Colonic mucosa (tissue), 4 donors: ENCODE measurements at regions not wholly inside any gene's neighbourhood (a gene's known extent, or its start where the extent isn't known, plus 50 kb on each side); places are given as distances from the start of the nearest gene placed in this dataset.

ENCODE experiments used
- DNase-seq: peaks from one replicate; pipeline ENCODE4 v3.0.0-alpha.2; 2020
- H3K27ac ChIP-seq: fragments of 200-600 bp; one replicate; pipeline ENCODE4 v1.8.0; 2021
- H3K27me3 ChIP-seq: fragments of 200-600 bp; one replicate; pipeline ENCODE4 v1.8.0; 2021
- H3K36me3 ChIP-seq: fragments of 200-600 bp; one replicate; pipeline ENCODE4 v1.8.0; 2021
- H3K4me1 ChIP-seq: fragments of 200-600 bp; one replicate; pipeline ENCODE4 v1.8.0; 2021; ENCODE audit warnings: mild to moderate bottlenecking
- H3K4me3 ChIP-seq: fragments of 200-600 bp; one replicate; pipeline ENCODE4 v1.8.0; 2021
- H3K9ac ChIP-seq, 2 donors: one replicate each; pipeline ENCODE4 v1.7.0; 2013; ENCODE audit warnings: control low read depth in 2 of 2, low read depth in 2 of 2, low read length in 2 of 2
- H3K9me3 ChIP-seq: fragments of 200-600 bp; one replicate; pipeline ENCODE4 v1.8.0; 2021
- intact Hi-C: fragments of 100-400 bp; cut with DNase I; formaldehyde crosslinking; loops from one replicate; pipeline ENCODE4 v1.14.1; 2022
- TF ChIP-seq, protein P1 (sequence below): fragments of 200-600 bp; IDR thresholded peaks from one replicate; pipeline ENCODE4 v1.8.0; 2022; ENCODE audit warnings: antibody characterized with exemption, mild to moderate bottlenecking
- donor health status: healthy.
- donor health status: DM: no; HTN: no; CAD: no.
- donor health status: DM: no; HTN: no; CAD: no.

- H3K9me3 ChIP-seq, result no peaks in the 10 kb centered on the region
- TF ChIP-seq, protein P1, sequence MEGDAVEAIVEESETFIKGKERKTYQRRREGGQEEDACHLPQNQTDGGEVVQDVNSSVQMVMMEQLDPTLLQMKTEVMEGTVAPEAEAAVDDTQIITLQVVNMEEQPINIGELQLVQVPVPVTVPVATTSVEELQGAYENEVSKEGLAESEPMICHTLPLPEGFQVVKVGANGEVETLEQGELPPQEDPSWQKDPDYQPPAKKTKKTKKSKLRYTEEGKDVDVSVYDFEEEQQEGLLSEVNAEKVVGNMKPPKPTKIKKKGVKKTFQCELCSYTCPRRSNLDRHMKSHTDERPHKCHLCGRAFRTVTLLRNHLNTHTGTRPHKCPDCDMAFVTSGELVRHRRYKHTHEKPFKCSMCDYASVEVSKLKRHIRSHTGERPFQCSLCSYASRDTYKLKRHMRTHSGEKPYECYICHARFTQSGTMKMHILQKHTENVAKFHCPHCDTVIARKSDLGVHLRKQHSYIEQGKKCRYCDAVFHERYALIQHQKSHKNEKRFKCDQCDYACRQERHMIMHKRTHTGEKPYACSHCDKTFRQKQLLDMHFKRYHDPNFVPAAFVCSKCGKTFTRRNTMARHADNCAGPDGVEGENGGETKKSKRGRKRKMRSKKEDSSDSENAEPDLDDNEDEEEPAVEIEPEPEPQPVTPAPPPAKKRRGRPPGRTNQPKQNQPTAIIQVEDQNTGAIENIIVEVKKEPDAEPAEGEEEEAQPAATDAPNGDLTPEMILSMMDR, result no peak
Observed at GRCh38 chr6:67897998-67898607, 737.0 kb upstream of the ADGRB3 start.

GRCh38 chr6:67896476-67896875, 738.6 kb upstream of the ADGRB3 start:
- Histone ChIP-seq H3K4me3 (no peak overlapping the region), H3K9ac (no peak overlapping the region), H3K4me1 (no peaks in the 10 kb centered on the region), H3K27me3 (no peaks in the 10 kb centered on the region), H3K36me3 (no peaks in the 10 kb centered on the region), H3K9me3 (no peaks in the 10 kb centered on the region), H3K27ac (no peak overlapping the region)
- DNase-seq, result no peak
- intact Hi-C loops, result no loop called here
- TF ChIP-seq, protein P1, result no peak

More at GRCh38 chr6:67897998-67898607, 737.0 kb upstream of the ADGRB3 start:
- no peaks in the 10 kb centered on the region for H3K36me3 ChIP-seq
- H3K4me3 ChIP-seq, result no peak overlapping the region
- no peak overlapping the region for H3K9ac ChIP-seq
- no peaks in the 10 kb centered on the region for H3K4me1 ChIP-seq
- intact Hi-C loops, result no loop called here
- H3K27ac ChIP-seq, result no peak overlapping the region
- no peaks in the 10 kb centered on the region for H3K27me3 ChIP-seq
- DNase-seq, result no peak

DNA sequence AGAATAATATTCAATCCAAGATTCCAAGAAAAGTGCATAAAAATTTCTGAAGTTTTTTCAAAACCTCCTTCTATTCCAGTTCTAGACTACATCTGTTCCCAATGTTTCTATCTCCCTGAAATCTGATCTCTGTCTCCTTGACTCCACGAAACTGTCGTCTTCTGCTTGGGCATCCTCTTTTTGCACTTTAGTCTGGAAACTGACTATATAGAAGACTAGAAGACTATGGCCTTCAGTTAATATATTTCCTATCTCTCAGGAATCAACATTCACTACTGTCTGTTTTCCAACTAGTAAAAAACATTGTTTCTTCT, 745.4 kb upstream of the ADGRB3 start:
- Histone ChIP-seq H3K4me3 (no peak overlapping the region), H3K36me3 (no peaks in the 10 kb centered on the region), H3K4me1 (no peaks in the 10 kb centered on the region), H3K27ac (no peak overlapping the region), H3K27me3 (no peaks in the 10 kb centered on the region), H3K9ac (no peak overlapping the region), H3K9me3 (no peaks in the 10 kb centered on the region)
- TF ChIP-seq, protein P1, result no peak
- intact Hi-C loops, result no loop called here
- DNase-seq, result no peak

GRCh38 chr6:67888886-67889681, 746.0 kb upstream of the ADGRB3 start:
- no peak overlapping the region for H3K27ac ChIP-seq
- H3K36me3 ChIP-seq, result no peaks in the 10 kb centered on the region
- TF ChIP-seq, protein P1, result no peak
- DNase-seq, result no peak
- intact Hi-C loops, result no loop called here
- H3K4me1 ChIP-seq, result no peaks in the 10 kb centered on the region
- H3K9me3 ChIP-seq, result no peaks in the 10 kb centered on the region
- H3K27me3 ChIP-seq, result no peaks in the 10 kb centered on the region
- H3K9ac ChIP-seq, result no peak overlapping the region
- no peak overlapping the region for H3K4me3 ChIP-seq

- H3K4me3 ChIP-seq, result no peak overlapping the region
- H3K4me1 ChIP-seq, result no peaks in the 10 kb centered on the region
- H3K9ac ChIP-seq, result no peak overlapping the region
- H3K27ac ChIP-seq, result no peak overlapping the region
- no peaks in the 10 kb centered on the region for H3K9me3 ChIP-seq
- no peak for DNase-seq
- TF ChIP-seq, protein P1, result no peak
- intact Hi-C loops, result no loop called here
- H3K27me3 ChIP-seq, result no peaks in the 10 kb centered on the region
- H3K36me3 ChIP-seq, result no peaks in the 10 kb centered on the region
Observed at GRCh38 chr6:67888546-67888885, 746.6 kb upstream of the ADGRB3 start.
